ENCODE measurements at regions not wholly inside any gene's neighbourhood (a gene's known extent, or its start where the extent isn't known, plus 50 kb on each side); places are given as distances from the start of the nearest gene placed in this dataset.
A peak's percentile ranks its signal among the peaks of the same experiment; 100 is the strongest.
"Not testable (repeated sequence)": the region's sequence is repeated elsewhere in the genome, so short reads cannot be mapped to it uniquely, and the experiment has no call there.

DNA sequence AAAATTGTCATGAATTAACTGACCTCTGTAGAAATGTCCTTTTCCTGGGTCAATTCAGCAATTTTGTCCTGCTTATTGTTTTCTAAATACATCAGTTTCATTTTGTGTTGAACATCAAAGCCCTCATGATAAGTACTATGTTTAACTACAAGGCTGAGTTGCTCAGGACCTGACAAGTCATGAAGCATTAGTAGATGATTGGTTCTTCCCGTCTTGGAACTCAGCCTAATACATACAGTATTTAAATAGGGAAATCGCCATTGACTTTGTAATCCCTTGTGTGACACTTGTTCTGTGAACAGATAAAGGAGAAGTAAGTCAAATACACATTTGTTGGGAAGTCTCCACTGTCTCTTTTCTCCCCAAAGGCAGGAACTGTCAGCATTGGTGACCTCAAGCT, 109.6 kb upstream of the POMZP3 start:
- not testable (repeated sequence) for FAIRE-seq; H3K9me3 ChIP-seq (ENCODE audit: control insufficient read depth in 2 of 2, insufficient read depth in 1 of 2, low read depth in 1 of 2, low read length in 1 of 2); H3K27me3 ChIP-seq (ENCODE audit: control insufficient read depth in 3 of 3, insufficient read depth in 3 of 3, low read length in 3 of 3); H3K36me3 ChIP-seq (ENCODE audit: control insufficient read depth in 3 of 3, insufficient read depth in 2 of 3, low read depth in 1 of 3, low read length in 3 of 3); DNase-seq; H3K4me3 ChIP-seq (ENCODE audit: low read depth in 1 of 3, low read length in 3 of 3); H3K4me1 ChIP-seq (ENCODE audit: control insufficient read depth in 3 of 3, insufficient read depth in 2 of 3, low read depth in 1 of 3, low read length in 2 of 3); H3K27ac ChIP-seq (ENCODE audit: low read depth in 1 of 3, low read length in 2 of 3)
- WGBS, 3 donors, result 49 to 69% (median 64%) methylated on average over 2 of the region's 2 CpGs

DNA sequence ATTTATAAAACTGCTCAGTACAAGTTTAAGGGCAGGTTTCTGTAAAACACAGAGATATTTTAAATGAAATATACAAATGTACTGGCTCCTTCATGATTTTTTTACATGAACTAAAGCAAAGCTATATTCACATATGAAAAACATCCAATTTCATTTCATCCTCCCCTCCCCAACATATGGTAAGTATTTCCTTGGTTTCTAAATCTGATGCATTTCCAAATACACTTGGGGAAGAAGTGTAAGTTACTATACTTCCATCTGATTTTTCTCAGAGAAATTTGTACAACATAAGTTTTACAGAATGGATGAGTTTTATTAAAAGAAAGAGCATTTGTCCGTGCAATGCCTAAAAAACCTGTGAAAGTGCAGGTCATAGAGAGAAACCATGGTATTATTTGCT, 109.0 kb upstream of the POMZP3 start:
- WGBS, 3 donors, result 83 to 97% (median 89%) methylated on average over 1 of the region's 1 CpG
- not testable (repeated sequence) for H3K27ac ChIP-seq (ENCODE audit: low read depth in 1 of 3, low read length in 2 of 3); H3K9me3 ChIP-seq (ENCODE audit: control insufficient read depth in 2 of 2, insufficient read depth in 1 of 2, low read depth in 1 of 2, low read length in 1 of 2); DNase-seq; FAIRE-seq; H3K27me3 ChIP-seq (ENCODE audit: control insufficient read depth in 3 of 3, insufficient read depth in 3 of 3, low read length in 3 of 3); H3K4me1 ChIP-seq (ENCODE audit: control insufficient read depth in 3 of 3, insufficient read depth in 2 of 3, low read depth in 1 of 3, low read length in 2 of 3); H3K36me3 ChIP-seq (ENCODE audit: control insufficient read depth in 3 of 3, insufficient read depth in 2 of 3, low read depth in 1 of 3, low read length in 3 of 3); H3K4me3 ChIP-seq (ENCODE audit: low read depth in 1 of 3, low read length in 3 of 3)

DNA sequence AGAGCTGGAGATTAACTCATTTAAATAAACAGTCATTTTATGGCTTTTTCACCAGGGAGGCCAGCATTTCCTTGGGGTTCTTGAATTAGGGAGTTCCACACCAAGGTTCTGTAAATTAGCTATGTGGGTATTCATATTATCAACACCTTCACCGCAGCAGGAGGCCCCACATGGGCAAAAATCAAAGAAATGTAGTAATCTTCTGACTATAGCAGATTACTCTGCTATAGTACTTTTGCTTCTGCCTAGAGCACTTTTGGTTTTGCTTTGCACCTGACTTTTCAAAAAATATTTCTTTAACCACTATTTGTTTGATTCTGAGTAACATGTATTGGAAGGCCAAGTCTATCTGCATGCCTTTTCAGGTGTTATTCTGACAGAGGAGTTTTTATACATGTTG, 108.6 kb upstream of the POMZP3 start:
- FAIRE-seq; H3K4me3 ChIP-seq (ENCODE audit: low read depth in 1 of 3, low read length in 3 of 3); H3K27me3 ChIP-seq (ENCODE audit: control insufficient read depth in 3 of 3, insufficient read depth in 3 of 3, low read length in 3 of 3); H3K9me3 ChIP-seq (ENCODE audit: control insufficient read depth in 2 of 2, insufficient read depth in 1 of 2, low read depth in 1 of 2, low read length in 1 of 2); DNase-seq; H3K36me3 ChIP-seq (ENCODE audit: control insufficient read depth in 3 of 3, insufficient read depth in 2 of 3, low read depth in 1 of 3, low read length in 3 of 3); H3K27ac ChIP-seq (ENCODE audit: low read depth in 1 of 3, low read length in 2 of 3); H3K4me1 ChIP-seq (ENCODE audit: control insufficient read depth in 3 of 3, insufficient read depth in 2 of 3, low read depth in 1 of 3, low read length in 2 of 3): not testable (repeated sequence)
- WGBS, 3 donors, result no CpG with 5 or more reads among the region's 1 CpG

DNA sequence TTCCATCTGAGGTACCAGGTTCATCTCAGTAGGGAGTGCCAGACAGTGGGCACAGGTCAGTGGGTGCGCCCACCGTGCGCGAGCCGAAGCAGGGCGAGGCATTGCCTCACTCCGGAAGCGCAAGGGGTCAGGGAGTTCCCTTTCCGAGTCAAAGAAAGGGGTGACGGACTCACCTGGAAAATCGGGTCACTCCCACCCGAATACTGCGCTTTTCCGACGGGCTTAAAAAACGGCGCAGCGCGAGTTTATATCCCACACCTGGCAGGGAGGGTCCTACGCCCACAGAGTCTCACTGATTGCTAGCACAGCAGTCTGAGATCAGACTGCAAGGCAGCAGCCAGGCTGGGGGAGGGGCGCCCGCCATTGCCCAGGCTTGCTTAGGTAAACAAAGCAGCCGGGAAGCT, 101.5 kb upstream of the POMZP3 start:
- H3K4me1 ChIP-seq (ENCODE audit: control insufficient read depth in 3 of 3, insufficient read depth in 2 of 3, low read depth in 1 of 3, low read length in 2 of 3); H3K9me3 ChIP-seq (ENCODE audit: control insufficient read depth in 2 of 2, insufficient read depth in 1 of 2, low read depth in 1 of 2, low read length in 1 of 2); DNase-seq; H3K4me3 ChIP-seq (ENCODE audit: low read depth in 1 of 3, low read length in 3 of 3); H3K27me3 ChIP-seq (ENCODE audit: control insufficient read depth in 3 of 3, insufficient read depth in 3 of 3, low read length in 3 of 3); H3K27ac ChIP-seq (ENCODE audit: low read depth in 1 of 3, low read length in 2 of 3); H3K36me3 ChIP-seq (ENCODE audit: control insufficient read depth in 3 of 3, insufficient read depth in 2 of 3, low read depth in 1 of 3, low read length in 3 of 3); FAIRE-seq: not testable (repeated sequence)
- WGBS, 3 donors, result 72 to 82% (median 76%) methylated on average over 21 to 23 of the region's 23 CpGs

DNA sequence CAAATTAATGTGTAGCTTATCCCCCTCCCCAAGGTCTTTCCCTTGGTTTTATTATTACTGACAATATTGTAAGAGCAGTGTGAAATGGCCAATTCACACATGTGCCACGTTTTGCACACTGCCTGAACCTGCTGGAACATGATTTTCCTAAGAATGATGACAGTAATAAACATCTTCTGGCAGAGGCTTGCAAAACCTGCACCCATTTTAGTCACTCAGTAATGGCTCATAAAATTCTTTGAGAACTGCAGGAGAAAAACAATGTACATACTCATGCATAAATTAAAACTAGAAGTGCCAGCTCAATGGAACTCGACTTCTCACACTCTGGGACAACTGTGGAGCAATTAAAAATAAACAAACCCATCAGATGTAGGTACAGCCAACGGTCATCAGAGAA, 96.8 kb upstream of the POMZP3 start:
- not testable (repeated sequence) for DNase-seq; FAIRE-seq; H3K4me3 ChIP-seq (ENCODE audit: low read depth in 1 of 3, low read length in 3 of 3); H3K4me1 ChIP-seq (ENCODE audit: control insufficient read depth in 3 of 3, insufficient read depth in 2 of 3, low read depth in 1 of 3, low read length in 2 of 3); H3K9me3 ChIP-seq (ENCODE audit: control insufficient read depth in 2 of 2, insufficient read depth in 1 of 2, low read depth in 1 of 2, low read length in 1 of 2); H3K27me3 ChIP-seq (ENCODE audit: control insufficient read depth in 3 of 3, insufficient read depth in 3 of 3, low read length in 3 of 3); H3K27ac ChIP-seq (ENCODE audit: low read depth in 1 of 3, low read length in 2 of 3); H3K36me3 ChIP-seq (ENCODE audit: control insufficient read depth in 3 of 3, insufficient read depth in 2 of 3, low read depth in 1 of 3, low read length in 3 of 3)
- WGBS, 3 donors, result 17 to 38% (median 33%) methylated on average over 1 of the region's 3 CpGs

DNA sequence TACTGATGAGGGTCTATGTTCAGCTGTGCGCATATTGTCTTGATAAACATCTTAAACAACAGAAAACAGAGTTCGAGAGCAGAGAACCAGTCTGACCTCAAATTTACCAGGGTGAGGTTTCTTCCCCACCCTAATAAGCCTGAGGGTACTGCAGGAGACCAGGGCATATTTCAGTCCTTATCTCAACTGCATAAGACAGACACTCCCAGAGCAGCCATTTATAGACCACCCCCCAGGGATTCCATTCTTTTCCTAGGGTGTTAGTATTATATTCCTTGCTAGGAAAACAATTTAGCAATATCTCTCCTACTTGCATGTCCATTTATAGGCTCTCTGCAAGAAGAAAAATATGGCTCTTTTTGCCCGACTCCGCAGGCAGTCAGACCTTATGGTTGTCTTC, 89.5 kb upstream of the POMZP3 start:
- not testable (repeated sequence) for H3K4me3 ChIP-seq (ENCODE audit: low read depth in 1 of 3, low read length in 3 of 3); H3K27ac ChIP-seq (ENCODE audit: low read depth in 1 of 3, low read length in 2 of 3); H3K9me3 ChIP-seq (ENCODE audit: control insufficient read depth in 2 of 2, insufficient read depth in 1 of 2, low read depth in 1 of 2, low read length in 1 of 2); H3K27me3 ChIP-seq (ENCODE audit: control insufficient read depth in 3 of 3, insufficient read depth in 3 of 3, low read length in 3 of 3); FAIRE-seq; H3K4me1 ChIP-seq (ENCODE audit: control insufficient read depth in 3 of 3, insufficient read depth in 2 of 3, low read depth in 1 of 3, low read length in 2 of 3); H3K36me3 ChIP-seq (ENCODE audit: control insufficient read depth in 3 of 3, insufficient read depth in 2 of 3, low read depth in 1 of 3, low read length in 3 of 3); DNase-seq
- 73 to 95% (median 84%) methylated on average over 3 to 4 of the region's 4 CpGs for WGBS, 3 donors

DNA sequence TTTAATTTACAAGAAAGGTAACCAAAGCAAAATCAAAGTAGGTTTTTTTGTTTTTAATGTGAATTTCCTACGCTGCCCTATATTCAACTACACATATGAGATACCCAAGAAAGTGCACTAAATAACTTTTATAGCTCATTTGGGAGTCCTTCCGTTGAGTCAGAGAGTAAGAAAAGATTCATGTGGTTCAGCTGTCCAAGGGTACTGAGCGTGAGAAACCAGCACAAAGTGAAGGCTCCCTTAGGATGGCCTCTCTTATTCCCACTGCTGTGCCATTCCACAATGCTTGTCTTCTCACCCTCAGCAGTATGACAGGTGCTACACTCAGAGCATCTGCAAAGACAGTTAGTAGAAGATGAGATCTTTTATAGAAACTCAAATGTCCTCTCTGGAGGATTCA, 85.8 kb upstream of the POMZP3 start:
- H3K36me3 ChIP-seq (ENCODE audit: control insufficient read depth in 3 of 3, insufficient read depth in 2 of 3, low read depth in 1 of 3, low read length in 3 of 3); H3K4me3 ChIP-seq (ENCODE audit: low read depth in 1 of 3, low read length in 3 of 3); H3K27me3 ChIP-seq (ENCODE audit: control insufficient read depth in 3 of 3, insufficient read depth in 3 of 3, low read length in 3 of 3); H3K27ac ChIP-seq (ENCODE audit: low read depth in 1 of 3, low read length in 2 of 3); FAIRE-seq; H3K4me1 ChIP-seq (ENCODE audit: control insufficient read depth in 3 of 3, insufficient read depth in 2 of 3, low read depth in 1 of 3, low read length in 2 of 3); DNase-seq; H3K9me3 ChIP-seq (ENCODE audit: control insufficient read depth in 2 of 2, insufficient read depth in 1 of 2, low read depth in 1 of 2, low read length in 1 of 2): not testable (repeated sequence)
- WGBS, 3 donors, result 84 to 92% (median 88%) methylated on average over 3 of the region's 3 CpGs

DNA sequence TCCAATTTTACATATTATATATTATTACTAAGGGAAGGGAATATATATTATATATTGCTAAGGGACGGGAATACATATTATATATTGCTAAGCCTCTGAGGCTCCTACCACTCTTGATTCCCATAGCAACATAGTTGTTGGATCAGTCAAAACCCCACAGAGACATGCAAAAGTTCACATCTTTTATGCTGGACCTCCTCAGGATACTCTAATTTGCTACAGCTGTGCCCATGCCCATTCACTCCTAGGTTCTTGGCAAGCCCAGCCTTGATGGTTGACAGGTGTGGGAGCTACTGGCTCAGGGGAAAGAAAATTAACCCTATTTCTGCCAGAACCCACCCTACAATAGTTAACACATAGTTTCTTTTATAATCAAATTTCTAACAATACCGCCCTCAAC, 84.6 kb upstream of the POMZP3 start:
- not testable (repeated sequence) for H3K4me1 ChIP-seq (ENCODE audit: control insufficient read depth in 3 of 3, insufficient read depth in 2 of 3, low read depth in 1 of 3, low read length in 2 of 3); H3K36me3 ChIP-seq (ENCODE audit: control insufficient read depth in 3 of 3, insufficient read depth in 2 of 3, low read depth in 1 of 3, low read length in 3 of 3); DNase-seq; H3K27me3 ChIP-seq (ENCODE audit: control insufficient read depth in 3 of 3, insufficient read depth in 3 of 3, low read length in 3 of 3); FAIRE-seq; H3K4me3 ChIP-seq (ENCODE audit: low read depth in 1 of 3, low read length in 3 of 3); H3K9me3 ChIP-seq (ENCODE audit: control insufficient read depth in 2 of 2, insufficient read depth in 1 of 2, low read depth in 1 of 2, low read length in 1 of 2); H3K27ac ChIP-seq (ENCODE audit: low read depth in 1 of 3, low read length in 2 of 3)
- WGBS, 3 donors, result 90 to 100% (median 93%) methylated on average over 1 to 2 of the region's 2 CpGs

DNA sequence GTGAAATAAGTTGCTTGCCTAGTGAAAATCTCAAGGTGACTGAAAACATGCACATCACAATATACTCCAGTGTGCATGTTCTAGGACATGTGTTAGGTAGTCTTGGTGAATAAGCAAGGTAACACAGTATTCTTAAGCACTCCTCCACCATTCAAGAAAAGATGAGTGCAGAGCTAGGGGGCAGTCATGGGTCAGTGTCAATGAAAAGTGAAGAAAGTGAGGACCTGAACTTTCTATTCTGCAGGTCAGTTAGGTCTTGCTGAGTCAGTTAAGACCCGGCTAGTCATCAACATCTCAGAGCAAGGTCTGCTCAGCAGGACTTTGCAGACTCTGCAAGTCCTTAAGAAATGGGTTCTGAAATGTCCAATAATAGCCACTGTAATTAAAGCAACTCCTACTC, 82.6 kb upstream of the POMZP3 start:
- not testable (repeated sequence) for H3K27ac ChIP-seq (ENCODE audit: low read depth in 1 of 3, low read length in 2 of 3); H3K9me3 ChIP-seq (ENCODE audit: control insufficient read depth in 2 of 2, insufficient read depth in 1 of 2, low read depth in 1 of 2, low read length in 1 of 2); H3K4me1 ChIP-seq (ENCODE audit: control insufficient read depth in 3 of 3, insufficient read depth in 2 of 3, low read depth in 1 of 3, low read length in 2 of 3); H3K4me3 ChIP-seq (ENCODE audit: low read depth in 1 of 3, low read length in 3 of 3); FAIRE-seq; H3K27me3 ChIP-seq (ENCODE audit: control insufficient read depth in 3 of 3, insufficient read depth in 3 of 3, low read length in 3 of 3); H3K36me3 ChIP-seq (ENCODE audit: control insufficient read depth in 3 of 3, insufficient read depth in 2 of 3, low read depth in 1 of 3, low read length in 3 of 3)
- peak in 1 of 2 donors; percentile 1 for DNase-seq
- WGBS, 3 donors, result 25 to 67% (median 58%) methylated on average over 1 of the region's 1 CpG

All from small intestine (tissue), 7 donors.